Activated T-helper 1 cell treated with anti-CD3 and anti-CD28 coated beads, Interleukin-12 subunit alpha, Interleukin-12 subunit beta, Interleukin-2, Interleukin-4 antibody, amounts not matched to agents 30 ng/mL and 10 ng/mL and 1 ng/mL, durations not matched to agents 14 hours and 24 hours and 36 hours (primary cell): ENCODE measurements at regions not wholly inside any gene's neighbourhood (a gene's known extent, or its start where the extent isn't known, plus 50 kb on each side); places are given as distances from the start of the nearest gene placed in this dataset.

Experiments used
- DNase-seq: peaks from one replicate; pipeline ENCODE4 v3.0.0; 2021; ENCODE audit warnings: low spot score
- H3K27ac Mint-ChIP-seq: one replicate; pipeline ENCODE4 v1.8.0; 2021; ENCODE audit warnings: mild to moderate bottlenecking, mixed read lengths
- H3K27me3 Mint-ChIP-seq: one replicate; pipeline ENCODE4 v1.8.0; 2022; ENCODE audit warnings: mild to moderate bottlenecking, moderate library complexity, mixed read lengths; ENCODE audit not compliant: insufficient read depth
- H3K36me3 Mint-ChIP-seq: one replicate; pipeline ENCODE4 v1.8.0; 2021; ENCODE audit warnings: low read depth, mixed read lengths
- H3K4me1 Mint-ChIP-seq: one replicate; pipeline ENCODE4 v1.8.0; 2021; ENCODE audit warnings: low read depth, mixed read lengths
- H3K4me3 Mint-ChIP-seq: one replicate; pipeline ENCODE4 v1.8.0; 2021; ENCODE audit warnings: mild to moderate bottlenecking, moderate library complexity, mixed read lengths
- H3K9me3 Mint-ChIP-seq: one replicate; pipeline ENCODE4 v1.8.0; 2021; ENCODE audit warnings: mixed read lengths
- intact Hi-C: fragments of 100-400 bp; cut with micrococcal nuclease; formaldehyde crosslinking; loops from one replicate; pipeline ENCODE4 v1.15.1; 2024

GRCh38 chr16:49057391-49057790 lies 224.2 kb downstream of the CBLN1 start:
- no peaks in the 10 kb centered on the region for H3K36me3 Mint-ChIP-seq

GRCh38 chr16:49056546-49056945 lies 225.1 kb downstream of the CBLN1 start:
- intact Hi-C loops = no loop called here
- no peak overlapping the region for H3K4me3 Mint-ChIP-seq
- DNase-seq = no peak
- H3K4me1 Mint-ChIP-seq = no peaks in the 10 kb centered on the region
- no peaks in the 10 kb centered on the region for H3K9me3 Mint-ChIP-seq
- H3K36me3 Mint-ChIP-seq = no peaks in the 10 kb centered on the region
- no peaks in the 10 kb centered on the region for H3K27me3 Mint-ChIP-seq
- H3K27ac Mint-ChIP-seq = no peak overlapping the region

More at GRCh38 chr16:49057391-49057790, 224.2 kb downstream of the CBLN1 start:
- no peak overlapping the region for H3K27ac Mint-ChIP-seq
- H3K9me3 Mint-ChIP-seq = no peaks in the 10 kb centered on the region
- H3K4me1 Mint-ChIP-seq = no peaks in the 10 kb centered on the region
- H3K27me3 Mint-ChIP-seq = no peaks in the 10 kb centered on the region
- no peak overlapping the region for H3K4me3 Mint-ChIP-seq
- intact Hi-C loops = no loop called here
- DNase-seq = no peak

GRCh38 chr16:49055824-49056545 lies 225.7 kb downstream of the CBLN1 start:
- DNase-seq = no peak
- intact Hi-C loops = no loop called here
- no peaks in the 10 kb centered on the region for H3K9me3 Mint-ChIP-seq
- no peak overlapping the region for H3K27ac Mint-ChIP-seq
- no peaks in the 10 kb centered on the region for H3K36me3 Mint-ChIP-seq
- H3K4me1 Mint-ChIP-seq = no peaks in the 10 kb centered on the region
- no peak overlapping the region for H3K4me3 Mint-ChIP-seq
- no peaks in the 10 kb centered on the region for H3K27me3 Mint-ChIP-seq

- Mint-ChIP-seq H3K36me3 (no peaks in the 10 kb centered on the region), H3K4me3 (no peak overlapping the region), H3K27ac (no peak overlapping the region), H3K9me3 (no peaks in the 10 kb centered on the region), H3K27me3 (no peaks in the 10 kb centered on the region), H3K4me1 (no peaks in the 10 kb centered on the region)
- no peak for DNase-seq
- intact Hi-C loops = no loop called here
Measured at GRCh38 chr16:49055291-49055690, 226.3 kb downstream of the CBLN1 start.

GRCh38 chr16:49054606-49055005 lies 227.0 kb downstream of the CBLN1 start:
- Mint-ChIP-seq H3K27ac (no peak overlapping the region), H3K36me3 (no peaks in the 10 kb centered on the region), H3K27me3 (no peaks in the 10 kb centered on the region), H3K4me1 (no peaks in the 10 kb centered on the region), H3K4me3 (no peak overlapping the region), H3K9me3 (no peaks in the 10 kb centered on the region)
- no peak for DNase-seq
- intact Hi-C loops = no loop called here

- intact Hi-C loops = no loop called here
- Mint-ChIP-seq H3K4me3 (no peak overlapping the region), H3K9me3 (no peaks in the 10 kb centered on the region), H3K27ac (no peak overlapping the region), H3K27me3 (no peaks in the 10 kb centered on the region), H3K4me1 (no peaks in the 10 kb centered on the region), H3K36me3 (no peaks in the 10 kb centered on the region)
- no peak for DNase-seq
Measured at GRCh38 chr16:49052846-49053245, 228.8 kb downstream of the CBLN1 start.

GRCh38 chr16:49051576-49051975 lies 230.1 kb downstream of the CBLN1 start:
- Mint-ChIP-seq H3K4me1 (no peaks in the 10 kb centered on the region), H3K9me3 (no peaks in the 10 kb centered on the region), H3K27me3 (no peaks in the 10 kb centered on the region), H3K4me3 (no peak overlapping the region), H3K36me3 (no peaks in the 10 kb centered on the region), H3K27ac (no peak overlapping the region)
- intact Hi-C loops = no loop called here
- DNase-seq = no peak

- peaks cover 4% of the 10 kb centered on the region for H3K9me3 Mint-ChIP-seq
- no peak for DNase-seq
- no peaks in the 10 kb centered on the region for H3K4me1 Mint-ChIP-seq
- H3K27me3 Mint-ChIP-seq = no peaks in the 10 kb centered on the region
- intact Hi-C loops = no loop called here
- H3K27ac Mint-ChIP-seq = no peak overlapping the region
- H3K4me3 Mint-ChIP-seq = no peak overlapping the region
- no peaks in the 10 kb centered on the region for H3K36me3 Mint-ChIP-seq
Measured at GRCh38 chr16:49050607-49051006, 231.0 kb downstream of the CBLN1 start.

GRCh38 chr16:49049644-49050043 lies 232.0 kb downstream of the CBLN1 start:
- Mint-ChIP-seq H3K27ac (no peak overlapping the region), H3K4me1 (no peaks in the 10 kb centered on the region), H3K27me3 (no peaks in the 10 kb centered on the region), H3K4me3 (no peak overlapping the region), H3K9me3 (peaks cover 4% of the 10 kb centered on the region), H3K36me3 (no peaks in the 10 kb centered on the region)
- intact Hi-C loops = no loop called here
- DNase-seq = no peak

- H3K36me3 Mint-ChIP-seq = no peaks in the 10 kb centered on the region
- H3K27me3 Mint-ChIP-seq = no peaks in the 10 kb centered on the region
- H3K4me3 Mint-ChIP-seq = no peak overlapping the region
- no peak for DNase-seq
- no peaks in the 10 kb centered on the region for H3K4me1 Mint-ChIP-seq
- H3K9me3 Mint-ChIP-seq = peaks cover 4% of the 10 kb centered on the region
- intact Hi-C loops = no loop called here
- no peak overlapping the region for H3K27ac Mint-ChIP-seq
Measured at GRCh38 chr16:49049191-49049590, 232.4 kb downstream of the CBLN1 start.

- Mint-ChIP-seq H3K36me3 (no peaks in the 10 kb centered on the region), H3K4me1 (no peaks in the 10 kb centered on the region), H3K27ac (no peak overlapping the region), H3K9me3 (peaks cover 4% of the 10 kb centered on the region), H3K27me3 (no peaks in the 10 kb centered on the region), H3K4me3 (no peak overlapping the region)
- intact Hi-C loops = no loop called here
- DNase-seq = no peak
Measured at GRCh38 chr16:49048557-49048956, 233.1 kb downstream of the CBLN1 start.

- no peak for DNase-seq
- Mint-ChIP-seq H3K27me3 (no peaks in the 10 kb centered on the region), H3K9me3 (peaks cover 4% of the 10 kb centered on the region), H3K4me1 (no peaks in the 10 kb centered on the region), H3K27ac (no peak overlapping the region), H3K4me3 (no peak overlapping the region), H3K36me3 (no peaks in the 10 kb centered on the region)
- intact Hi-C loops = no loop called here
Measured at GRCh38 chr16:49036126-49036525, 245.5 kb downstream of the CBLN1 start.

GRCh38 chr16:49027420-49027819 lies 254.2 kb downstream of the CBLN1 start:
- no peak overlapping the region for H3K27ac Mint-ChIP-seq
- no peak overlapping the region for H3K4me3 Mint-ChIP-seq
- DNase-seq = no peak
- H3K36me3 Mint-ChIP-seq = no peaks in the 10 kb centered on the region
- no peaks in the 10 kb centered on the region for H3K4me1 Mint-ChIP-seq
- intact Hi-C loops = no loop called here
- H3K27me3 Mint-ChIP-seq = no peaks in the 10 kb centered on the region
- no peaks in the 10 kb centered on the region for H3K9me3 Mint-ChIP-seq
